SK-N-SH (cell line): ENCODE measurements at regions not wholly inside any gene's neighbourhood (a gene's known extent, or its start where the extent isn't known, plus 50 kb on each side); places are given as distances from the start of the nearest gene placed in this dataset.

Experiments used
- CTCF ChIA-PET: fragments of 300-600, 350-600 bp; formaldehyde crosslinking; extraction: SDS; loops from one replicate; lab custom pipeline; 2021; lab: Yijun Ruan, JAX
- POLR2A ChIA-PET: fragments of 350-600 bp; sonication (Branson Sonifier 250); formaldehyde crosslinking; extraction: SDS; loops from one replicate; lab custom pipeline; 2020; ENCODE audit warnings: antibody characterized with exemption, inconsistent platforms; lab: Yijun Ruan, JAX
- DNase-seq: peaks from one replicate; pipeline ENCODE4 v3.0.0; 2012
- H2AFZ ChIP-seq: fragments of 200-600 bp; sonication (generic); 2 replicates; pipeline ENCODE4 v1.8.1; 2016; ENCODE audit warnings: antibody characterized with exemption, mild to moderate bottlenecking, low read depth
- H3F3A ChIP-seq: fragments of 200-600 bp; sonication (generic); replicated peaks from 2 replicates; pipeline ENCODE3; 2016; ENCODE audit warnings: antibody characterized with exemption, mild to moderate bottlenecking; ENCODE audit not compliant: insufficient read depth
- H3K27ac ChIP-seq, 2 experiments: fragments of 200-500 bp in 1 of 2; fragments of 200-600 bp in 1 of 2; sonication (Bioruptor generic) in 1 of 2; sonication (generic), shearing (Covaris generic) in 1 of 2; 2 replicates each; pipeline versions ENCODE4 v1.5.1 to v1.6.1; 2014 to 2016; ENCODE audit warnings: low read depth in 2 of 2, inconsistent platforms in 1 of 2, low read length in 1 of 2, mild to moderate bottlenecking in 1 of 2, mixed read lengths in 1 of 2
- H3K27me3 ChIP-seq: fragments of 200-600 bp; sonication (generic), shearing (Covaris generic); 2 replicates; pipeline ENCODE4 v1.6.1; 2016; ENCODE audit warnings: mixed run types; ENCODE audit not compliant: insufficient read depth
- H3K36me3 ChIP-seq, 2 experiments: fragments of 200-500 bp in 1 of 2; fragments of 200-600 bp in 1 of 2; sonication (Bioruptor generic) in 1 of 2; sonication (generic) in 1 of 2; replicated peaks in 1 of 2; 2 replicates each; pipeline versions ENCODE3 to v1.5.1; 2014 to 2016; ENCODE audit warnings: low read length in 1 of 2, mild to moderate bottlenecking in 1 of 2; ENCODE audit not compliant: insufficient read depth in 2 of 2, control insufficient read depth in 1 of 2
- H3K4me1 ChIP-seq, 2 experiments: fragments of 200-500 bp in 1 of 2; fragments of 200-600 bp in 1 of 2; sonication (Bioruptor generic) in 1 of 2; sonication (generic), shearing (Covaris generic) in 1 of 2; 2 replicates each; pipeline versions ENCODE4 v1.5.1 to v1.6.1; 2014 to 2016; ENCODE audit warnings: low read depth in 1 of 2, low read length in 1 of 2, mixed run types in 1 of 2; ENCODE audit not compliant: insufficient read depth in 2 of 2, control insufficient read depth in 1 of 2
- H3K4me2 ChIP-seq: fragments of 200-600 bp; sonication (generic), shearing (Covaris generic); 2 replicates; pipeline ENCODE4 v1.6.1; 2017; ENCODE audit warnings: mixed run types
- H3K4me3 ChIP-seq, 2 experiments: fragments of 200-500 bp in 1 of 2; fragments of 200-600 bp in 1 of 2; sonication (Bioruptor generic) in 1 of 2; sonication (generic), shearing (Covaris generic) in 1 of 2; 2 replicates each; pipeline versions ENCODE4 v1.5.1 to v1.8.1; 2014 to 2016; ENCODE audit warnings: low read depth in 2 of 2, inconsistent platforms in 1 of 2, low read length in 1 of 2, mild to moderate bottlenecking in 1 of 2, mixed read lengths in 1 of 2, moderate library complexity in 1 of 2
- H3K79me2 ChIP-seq: fragments of 200-600 bp; sonication (generic); 2 replicates; pipeline ENCODE4 v1.8.1; 2017; ENCODE audit warnings: mild to moderate bottlenecking; ENCODE audit not compliant: insufficient read depth
- H3K9ac ChIP-seq: fragments of 200-600 bp; sonication (generic); 2 replicates; pipeline ENCODE4 v1.6.1; 2017; ENCODE audit warnings: mixed run types
- H3K9me2 ChIP-seq: fragments of 200-600 bp; sonication (generic); 2 replicates; pipeline ENCODE4 v1.6.1; 2017; ENCODE audit warnings: mixed run types
- H3K9me3 ChIP-seq: fragments of 200-600 bp; sonication (generic); 2 replicates; pipeline ENCODE4 v1.6.1; 2017; ENCODE audit warnings: mixed run types, mild to moderate bottlenecking, moderate library complexity
- H4K20me1 ChIP-seq: fragments of 200-600 bp; sonication (generic); 2 replicates; pipeline ENCODE4 v1.6.1; 2017; ENCODE audit warnings: mild to moderate bottlenecking, mixed run types; ENCODE audit not compliant: insufficient read depth
- ELF1 ChIP-seq: IDR thresholded peaks from 2 replicates; pipeline ENCODE4 v1.4.0; 2012
- EP300 ChIP-seq, 2 experiments: IDR thresholded peaks; 2 replicates each; pipeline versions ENCODE4 v1.4.0 to v1.6.1; 2012; ENCODE audit warnings: borderline replicate concordance in 1 of 2, low read depth in 1 of 2, low read length in 1 of 2
- EZH2phosphoT487 ChIP-seq: fragments of 200-600 bp; sonication (generic); IDR thresholded peaks from 2 replicates; pipeline ENCODE4 v1.6.1; 2017; ENCODE audit warnings: low read depth, mixed run types, mild to moderate bottlenecking, antibody characterized with exemption, moderate library complexity, borderline replicate concordance
- FOSL2 ChIP-seq: IDR thresholded peaks from 2 replicates; pipeline ENCODE4 v1.4.0; 2012; ENCODE audit warnings: low read depth, mild to moderate bottlenecking, moderate library complexity, borderline replicate concordance
- FOXM1 ChIP-seq: IDR thresholded peaks from 2 replicates; pipeline ENCODE4 v1.4.0; 2012; ENCODE audit warnings: low read depth, mild to moderate bottlenecking
- GATA2 ChIP-seq: sonication (generic); formaldehyde crosslinking; IDR thresholded peaks from 2 replicates; pipeline ENCODE4 v1.5.0; 2020; ENCODE audit warnings: mild to moderate bottlenecking, missing genetic modification reagents
- IRF3 ChIP-seq: fragments of 150-350 bp; IDR thresholded peaks from 2 replicates; pipeline ENCODE4 v1.6.1; 2016; ENCODE audit warnings: mild to moderate bottlenecking, low read depth, low read length
- JUND ChIP-seq: IDR thresholded peaks from 2 replicates; pipeline ENCODE4 v1.4.0; 2012
- MAX ChIP-seq: IDR thresholded peaks from 2 replicates; pipeline ENCODE4 v1.4.0; 2012; ENCODE audit warnings: low read depth
- MEF2A ChIP-seq: IDR thresholded peaks from 2 replicates; pipeline ENCODE4 v1.4.0; 2012; ENCODE audit warnings: low read depth, borderline replicate concordance
- NFIC ChIP-seq: IDR thresholded peaks from 2 replicates; pipeline ENCODE4 v1.4.0; 2012; ENCODE audit warnings: borderline replicate concordance
- NRF1 ChIP-seq: IDR thresholded peaks from 2 replicates; pipeline ENCODE4 v1.6.1; 2012; ENCODE audit warnings: low read depth, mild to moderate bottlenecking, low read length
- POLR2AphosphoS5 ChIP-seq: IDR thresholded peaks from 2 replicates; pipeline ENCODE4 v1.6.1; 2012; ENCODE audit warnings: low read depth, low read length
- RAD21 ChIP-seq: IDR thresholded peaks from 2 replicates; pipeline ENCODE4 v1.6.1; 2012; ENCODE audit warnings: mild to moderate bottlenecking, low read length
- RFX5 ChIP-seq: IDR thresholded peaks from 2 replicates; pipeline ENCODE4 v1.6.1; 2012; ENCODE audit warnings: mild to moderate bottlenecking, improper control_type of control experiment, low read length
- RXRA ChIP-seq: IDR thresholded peaks from 2 replicates; pipeline ENCODE4 v1.4.0; 2012; ENCODE audit warnings: low read depth, mild to moderate bottlenecking, borderline replicate concordance
- SIN3A ChIP-seq: IDR thresholded peaks from 2 replicates; pipeline ENCODE4 v1.6.1; 2012; ENCODE audit warnings: low read depth, mild to moderate bottlenecking, low read length, moderate library complexity, borderline replicate concordance
- TAF1 ChIP-seq: IDR thresholded peaks from 2 replicates; pipeline ENCODE4 v1.6.1; 2012; ENCODE audit warnings: low read depth, mild to moderate bottlenecking, low read length, moderate library complexity, borderline replicate concordance
- TEAD4 ChIP-seq: IDR thresholded peaks from 2 replicates; pipeline ENCODE4 v1.4.0; 2012; ENCODE audit warnings: mild to moderate bottlenecking, borderline replicate concordance; ENCODE audit not compliant: insufficient read depth
- USF1 ChIP-seq: IDR thresholded peaks from 2 replicates; pipeline ENCODE4 v1.4.0; 2012; ENCODE audit warnings: low read depth, borderline replicate concordance
- WGBS: methylation state at CpG from one replicate; pipeline ENCODE4 v1.1.6; 2017; ENCODE audit warnings: low lambda C conversion rate; 5-methylcytosine and 5-hydroxymethylcytosine counted together

- H3K4me2 ChIP-seq: 0 out of 2 replicates have a peak overlapping the region, but pooled peaks have one; percentile 24
- no peak for DNase-seq
- peak overlapping the region in 1 of 2 experiments; percentile 6; a peak in 1 of 4 replicates for H3K27ac ChIP-seq
- ChIA-PET POLR2A (no interaction called here), CTCF (no interaction called here)
- no peaks in the 10 kb centered on the region for H3K9me2 ChIP-seq
- peaks cover 0 to 19% of the 10 kb centered on the region in 2 experiments; a peak in 2 of 4 replicates for H3K4me1 ChIP-seq
- H3K79me2 ChIP-seq: no peaks in the 10 kb centered on the region
- no peaks in the 10 kb centered on the region for H3K36me3 ChIP-seq
- no peaks in the 10 kb centered on the region for H3F3A ChIP-seq
- H2AFZ ChIP-seq: 0 out of 2 replicates have a peak overlapping the region, but pooled peaks have one; percentile 78
- H3K9ac ChIP-seq: no peak overlapping the region
- 0% methylated on average over 3 of the region's 3 CpGs for WGBS
- H3K4me3 ChIP-seq: no peak overlapping the region
- H3K9me3 ChIP-seq: no peaks in the 10 kb centered on the region
- TF ChIP-seq GATA2 (no peak), FOSL2 (peak; percentile 38; the same call in 1 of the 2 replicates), TEAD4 (0 out of 2 replicates have a peak, but pooled peaks have one; percentile 25), JUND (peak; percentile 33)
- no peaks in the 10 kb centered on the region; the same call in 1 of the 2 replicates for H3K27me3 ChIP-seq
- H4K20me1 ChIP-seq: no peaks in the 10 kb centered on the region
Measured at GRCh38 chr2:220001751-220002150, 374.3 kb downstream of the SLC4A3 start.

- Histone ChIP-seq H3K4me1 (peaks cover 0 to 19% of the 10 kb centered on the region in 2 experiments; a peak in 2 of 4 replicates), H2AFZ (0 out of 2 replicates have a peak overlapping the region, but pooled peaks have one; percentile 78), H3K27ac (no peak overlapping the region; a peak in 1 of 4 replicates), H3K36me3 (no peaks in the 10 kb centered on the region)
- no peak for TF ChIP-seq NFIC
- TF ChIP-seq POLR2AphosphoS5: no peak
- no peak for TF ChIP-seq ELF1
- TF ChIP-seq IRF3: no peak
- no peak for TF ChIP-seq SIN3A
- no peak for TF ChIP-seq FOSL2
- no peak for TF ChIP-seq RXRA
- TF ChIP-seq MEF2A: no peak
- TF ChIP-seq, all 33 proteins: peak for 0
- no peaks in the 10 kb centered on the region for H3F3A ChIP-seq
- H3K79me2 ChIP-seq: no peaks in the 10 kb centered on the region
- 0 out of 2 replicates have a peak overlapping the region, but pooled peaks have one; percentile 24 for H3K4me2 ChIP-seq
- CTCF ChIA-PET: no interaction called here
- no peaks in the 10 kb centered on the region; the same call in 1 of the 2 replicates for H3K27me3 ChIP-seq
- no peaks in the 10 kb centered on the region for H3K9me3 ChIP-seq
- H3K9ac ChIP-seq: no peak overlapping the region
- no peak overlapping the region for H3K4me3 ChIP-seq
- POLR2A ChIA-PET: interaction anchor here (0.9 kb wide), 1 partner anchor 11 kb away, joined by 3 read pairs; no protein-coding TSS in a partner anchor
- DNase-seq: no peak
- no peaks in the 10 kb centered on the region for H3K9me2 ChIP-seq
- 31% methylated on average over 4 of the region's 4 CpGs for WGBS
- no peaks in the 10 kb centered on the region for H4K20me1 ChIP-seq
Measured at GRCh38 chr2:220002251-220002650, 374.8 kb downstream of the SLC4A3 start.

GRCh38 chr2:220002699-220003098 lies 375.3 kb downstream of the SLC4A3 start:
- no peak for DNase-seq

More at GRCh38 chr2:220002699-220003098, 375.3 kb downstream of the SLC4A3 start:
- no peak for TF ChIP-seq FOXM1
- TF ChIP-seq EP300 (IDR thresholded peaks at IDR 0.05; ENCODE audit: borderline replicate concordance in 1 of 2, low read depth in 1 of 2, low read length in 1 of 2): no peak
- TF ChIP-seq RAD21: no peak
- no peak for TF ChIP-seq TAF1
- no peak for TF ChIP-seq JUND
- no peak for TF ChIP-seq NRF1
- TF ChIP-seq TEAD4: no peak
- TF ChIP-seq MAX: no peak
- TF ChIP-seq USF1: no peak
- no peak for TF ChIP-seq FOSL2
- no peak for TF ChIP-seq GATA2
- no peak for TF ChIP-seq RFX5
- TF ChIP-seq EZH2phosphoT487: no peak
- TF ChIP-seq ELF1: no peak
- Histone ChIP-seq H3F3A (no peaks in the 10 kb centered on the region), H3K27ac (no peak overlapping the region), H2AFZ (peak overlapping the region; percentile 78; the same call in 1 of the 2 replicates), H4K20me1 (no peaks in the 10 kb centered on the region), H3K9me3 (no peaks in the 10 kb centered on the region), H3K4me3 (no peak overlapping the region), H3K27me3 (no peaks in the 10 kb centered on the region; the same call in 1 of the 2 replicates), H3K79me2 (no peaks in the 10 kb centered on the region), H3K4me1 (peaks cover 0 to 18% of the 10 kb centered on the region in 2 experiments; a peak in 2 of 4 replicates), H3K4me2 (no peak overlapping the region), H3K9me2 (no peaks in the 10 kb centered on the region), H3K9ac (no peak overlapping the region), H3K36me3 (no peaks in the 10 kb centered on the region)
- CTCF ChIA-PET: no interaction called here
- POLR2A ChIA-PET: interaction anchor here (0.9 kb wide), 1 partner anchor 12 kb away, joined by 3 read pairs; no protein-coding TSS in a partner anchor
- WGBS: 57% methylated on average over 3 of the region's 3 CpGs
